Adrenal gland (tissue), 5 donors: ENCODE measurements at regions not wholly inside any gene's neighbourhood (a gene's known extent, or its start where the extent isn't known, plus 50 kb on each side); places are given as distances from the start of the nearest gene placed in this dataset.

Experiments
- POLR2A ChIP-seq, 2 donors: fragments of 450-650 bp; IDR thresholded peaks; one replicate each; pipeline ENCODE4 v1.6.1; 2017; ENCODE audit warnings: antibody characterized with exemption in 2 of 2, mild to moderate bottlenecking in 2 of 2, moderate library complexity in 1 of 2
- TF ChIP-seq, protein P1 (sequence below), 6 experiments: fragments of 450-650 bp in 4 of 6; fragments of 200-600 bp in 2 of 6; sonication (generic) in 1 of 6; IDR thresholded peaks; 1 replicate in 5 of 6; 2 replicates in 1 of 6; pipeline versions ENCODE4 v1.5.1 to v1.8.0; 2016 to 2021; ENCODE audit warnings: antibody characterized with exemption in 6 of 6, mild to moderate bottlenecking in 2 of 6, moderate library complexity in 1 of 6
- donor health status: DM: no; HTN: no; CAD: no.

DNA sequence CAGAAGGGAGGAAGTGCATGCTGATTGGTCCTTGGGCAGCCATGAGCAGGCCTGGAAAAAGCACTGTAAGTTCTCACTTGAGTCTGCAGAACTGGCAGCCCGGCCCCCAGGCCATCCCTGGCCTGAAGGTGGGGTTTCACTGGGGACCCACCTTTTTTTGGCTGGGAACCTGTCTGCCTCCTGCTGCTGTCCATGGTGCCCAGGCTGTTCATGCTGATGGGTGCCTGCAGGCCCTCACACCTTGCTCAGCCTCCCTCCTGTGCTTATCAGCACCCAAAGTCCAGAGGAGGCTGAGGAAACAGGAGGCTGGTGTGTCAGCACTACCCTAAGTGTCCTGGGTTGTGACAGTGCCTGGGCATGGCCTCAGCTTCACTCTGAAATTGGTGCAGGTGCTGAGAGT lies 134.4 kb upstream of the SPRY4 start:
- TF ChIP-seq POLR2A (IDR thresholded peaks at IDR 0.05) = no peak
- TF ChIP-seq, protein P1, sequence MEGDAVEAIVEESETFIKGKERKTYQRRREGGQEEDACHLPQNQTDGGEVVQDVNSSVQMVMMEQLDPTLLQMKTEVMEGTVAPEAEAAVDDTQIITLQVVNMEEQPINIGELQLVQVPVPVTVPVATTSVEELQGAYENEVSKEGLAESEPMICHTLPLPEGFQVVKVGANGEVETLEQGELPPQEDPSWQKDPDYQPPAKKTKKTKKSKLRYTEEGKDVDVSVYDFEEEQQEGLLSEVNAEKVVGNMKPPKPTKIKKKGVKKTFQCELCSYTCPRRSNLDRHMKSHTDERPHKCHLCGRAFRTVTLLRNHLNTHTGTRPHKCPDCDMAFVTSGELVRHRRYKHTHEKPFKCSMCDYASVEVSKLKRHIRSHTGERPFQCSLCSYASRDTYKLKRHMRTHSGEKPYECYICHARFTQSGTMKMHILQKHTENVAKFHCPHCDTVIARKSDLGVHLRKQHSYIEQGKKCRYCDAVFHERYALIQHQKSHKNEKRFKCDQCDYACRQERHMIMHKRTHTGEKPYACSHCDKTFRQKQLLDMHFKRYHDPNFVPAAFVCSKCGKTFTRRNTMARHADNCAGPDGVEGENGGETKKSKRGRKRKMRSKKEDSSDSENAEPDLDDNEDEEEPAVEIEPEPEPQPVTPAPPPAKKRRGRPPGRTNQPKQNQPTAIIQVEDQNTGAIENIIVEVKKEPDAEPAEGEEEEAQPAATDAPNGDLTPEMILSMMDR (IDR thresholded peaks at IDR 0.05) = no peak
